LoVo (cell line): ENCODE measurements at regions not wholly inside any gene's neighbourhood (a gene's known extent, or its start where the extent isn't known, plus 50 kb on each side); places are given as distances from the start of the nearest gene placed in this dataset.
"Not testable (repeated sequence)": the region's sequence is repeated elsewhere in the genome, so short reads cannot be mapped to it uniquely, and the experiment has no call there.

Source experiments
- DNase-seq: peaks from one replicate; pipeline ENCODE4 v3.0.0-alpha.2; 2016; ENCODE audit warnings: low spot score

DNA sequence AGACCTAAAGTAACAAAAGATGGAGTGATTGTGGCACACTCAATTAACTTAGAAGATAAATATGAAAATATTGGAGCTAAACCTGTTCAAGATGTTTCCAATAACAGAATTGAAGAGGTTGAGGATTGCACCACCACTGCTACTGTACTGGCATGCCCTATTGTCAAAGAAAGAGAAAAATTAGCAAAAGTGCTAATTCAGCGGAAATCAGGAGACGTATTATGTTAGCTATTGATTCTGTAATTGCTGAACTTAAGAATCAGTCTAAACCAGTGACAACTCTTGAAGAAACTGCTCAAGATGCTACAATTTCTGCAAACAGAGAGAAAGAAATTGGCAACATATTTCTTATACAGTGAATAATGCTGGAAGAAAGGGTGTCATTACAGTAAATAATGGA, 754.4 kb downstream of the CDH18 start:
- DNase-seq = no peak

DNA sequence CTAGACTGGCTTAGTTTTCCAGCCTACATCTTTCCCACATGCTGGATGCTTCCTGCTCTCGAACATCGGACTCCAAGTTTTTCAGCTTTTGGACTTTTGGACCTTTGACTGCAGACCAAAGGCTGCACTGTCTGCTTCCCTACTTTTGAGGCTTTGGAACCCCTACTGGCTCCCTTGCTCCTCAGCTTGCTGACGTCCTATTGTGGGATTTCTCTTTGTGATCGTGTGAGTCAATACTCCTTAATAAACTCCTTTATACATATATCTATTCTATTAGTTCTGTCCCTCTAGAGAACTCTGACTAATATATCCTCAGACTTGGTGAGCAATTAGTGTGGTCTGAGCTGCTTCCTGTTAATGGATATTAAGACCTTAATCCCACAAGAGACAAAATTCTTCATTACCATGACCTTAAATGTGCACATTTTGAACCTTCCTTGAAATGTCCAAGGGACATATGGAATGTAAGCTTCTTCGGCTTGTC, 752.9 kb downstream of the CDH18 start:
- no peak for DNase-seq

DNA sequence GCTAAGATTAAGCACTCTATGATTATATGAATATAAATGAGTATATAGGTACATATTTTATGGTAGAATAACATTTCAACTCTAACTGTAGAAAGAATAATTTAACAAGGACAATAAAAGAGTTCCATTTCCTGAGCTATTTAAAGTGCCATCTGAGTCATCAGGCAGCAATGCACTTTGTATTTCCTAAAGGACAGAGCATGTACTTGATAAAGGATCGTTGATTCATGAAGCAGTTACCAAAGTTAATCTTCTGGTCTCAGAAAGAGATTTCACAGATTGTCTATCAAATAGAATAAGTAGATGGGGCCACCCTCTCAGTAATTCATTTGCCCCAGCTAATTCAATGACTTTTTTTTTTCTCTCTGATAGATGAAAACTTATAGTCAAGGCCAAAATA, 747.8 kb downstream of the CDH18 start:
- peak; percentile 76 for DNase-seq

DNA sequence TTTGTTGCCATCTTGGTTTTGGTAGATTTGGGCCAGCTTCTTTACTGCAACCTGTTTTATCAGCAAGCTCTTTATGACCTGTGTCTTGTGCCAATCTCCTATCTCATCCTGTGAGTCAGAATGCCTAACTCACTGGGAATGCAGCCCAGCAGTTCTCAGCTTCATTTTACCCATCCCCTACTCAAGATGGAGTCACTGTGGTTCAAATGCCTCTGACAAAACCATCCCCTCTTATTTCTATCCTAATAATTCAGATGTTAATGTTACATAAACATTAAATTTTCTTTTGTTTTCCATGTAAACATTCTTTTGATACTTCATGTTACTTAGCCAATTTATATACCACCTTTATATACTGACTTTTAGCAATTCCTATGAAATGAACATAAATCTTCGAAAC, 746.3 kb downstream of the CDH18 start:
- peak; percentile 62 for DNase-seq

DNA sequence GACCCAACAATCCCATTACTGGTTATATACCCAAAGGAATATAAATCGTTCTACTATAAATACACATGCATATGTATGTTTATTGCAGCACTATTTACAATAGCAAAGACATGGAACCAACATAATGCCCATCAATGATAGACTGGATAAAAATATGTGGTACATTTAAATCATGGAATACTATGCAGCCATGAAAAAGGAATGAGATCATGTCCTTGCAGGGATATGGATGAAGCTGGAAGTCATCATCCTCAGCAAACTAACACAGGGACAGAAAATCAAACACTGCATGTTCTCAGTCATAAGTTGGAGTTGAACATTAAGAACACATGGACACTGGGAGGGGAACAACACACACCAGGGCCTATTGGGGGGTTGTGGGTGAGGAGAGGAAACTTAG, 741.8 kb downstream of the CDH18 start:
- not testable (repeated sequence) for DNase-seq

DNA sequence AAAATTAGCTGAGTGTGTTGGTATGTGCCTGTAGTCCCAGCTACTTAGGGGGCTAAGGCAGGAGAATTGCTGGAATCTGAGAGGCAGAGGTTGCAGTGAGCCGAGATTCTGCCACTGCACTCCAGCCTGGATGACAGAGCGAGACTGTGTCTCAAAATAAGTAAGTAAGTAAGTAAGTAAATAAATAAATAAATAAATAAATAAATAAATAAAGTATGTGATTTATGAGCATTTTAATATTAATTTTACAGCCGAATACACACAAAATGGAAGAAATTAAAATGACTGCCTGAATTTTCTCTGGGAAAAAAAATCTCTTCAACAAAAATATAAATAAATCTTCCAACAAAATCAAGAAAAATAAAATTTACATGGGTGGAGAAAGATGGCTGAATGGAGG, 740.7 kb downstream of the CDH18 start:
- no peak for DNase-seq

DNA sequence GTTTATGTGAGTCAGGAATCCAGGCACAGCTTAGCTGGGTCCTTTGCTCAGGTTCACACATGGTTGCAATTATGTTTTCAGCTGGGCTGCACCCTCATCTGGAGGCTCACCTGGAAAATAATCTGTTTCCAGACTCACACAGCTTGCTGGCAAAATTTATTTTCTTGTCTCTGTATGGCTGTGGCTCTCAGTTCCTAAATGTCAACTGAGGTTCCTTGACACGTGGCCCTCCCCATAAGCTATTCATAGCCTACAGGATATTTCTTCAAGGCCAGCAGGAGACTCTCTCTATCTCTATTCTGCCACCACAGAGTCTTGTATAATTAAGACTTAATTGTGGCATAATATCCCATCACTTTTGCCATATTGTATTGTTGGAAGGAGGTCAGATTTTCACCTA, 732.0 kb downstream of the CDH18 start:
- DNase-seq = no peak

DNA sequence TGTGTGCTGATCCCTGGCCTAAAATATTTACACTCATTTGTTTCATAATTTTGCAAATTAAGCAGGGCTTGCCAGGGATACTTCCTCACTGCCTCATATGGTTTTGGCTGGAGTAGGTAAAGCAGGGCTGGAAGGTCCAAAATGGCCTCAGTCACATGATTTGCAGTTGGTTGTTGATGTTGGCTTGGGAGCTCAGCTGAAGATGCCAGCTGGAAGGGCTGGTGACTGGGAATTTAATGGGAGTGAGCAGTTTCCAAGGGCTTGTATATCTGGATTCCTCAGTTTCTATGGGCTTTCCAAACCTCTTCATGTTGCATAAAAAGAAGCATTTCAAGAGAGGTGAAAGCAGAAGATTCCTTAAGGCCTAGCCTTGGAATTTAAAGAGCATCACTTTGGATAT, 729.3 kb downstream of the CDH18 start:
- DNase-seq = no peak

DNA sequence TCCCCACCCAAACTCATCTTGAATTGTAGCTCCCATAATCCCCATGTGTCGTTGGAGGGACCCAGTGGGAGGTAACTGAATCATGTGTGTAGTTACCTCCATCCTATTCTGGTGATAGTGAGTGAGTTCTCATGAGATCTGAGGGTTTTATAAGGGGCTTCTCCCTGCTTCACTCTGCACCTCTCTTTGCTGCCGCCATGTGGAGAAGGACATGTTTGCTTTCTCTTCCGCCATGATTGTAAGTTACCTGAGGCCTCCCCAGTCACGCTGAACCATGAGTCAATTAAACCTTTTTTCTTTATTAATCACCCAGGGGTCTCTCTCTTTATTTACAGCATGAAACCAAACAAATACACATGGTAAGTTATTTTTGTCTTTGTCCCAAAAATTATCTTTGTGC, 726.1 kb downstream of the CDH18 start:
- DNase-seq = no peak

DNA sequence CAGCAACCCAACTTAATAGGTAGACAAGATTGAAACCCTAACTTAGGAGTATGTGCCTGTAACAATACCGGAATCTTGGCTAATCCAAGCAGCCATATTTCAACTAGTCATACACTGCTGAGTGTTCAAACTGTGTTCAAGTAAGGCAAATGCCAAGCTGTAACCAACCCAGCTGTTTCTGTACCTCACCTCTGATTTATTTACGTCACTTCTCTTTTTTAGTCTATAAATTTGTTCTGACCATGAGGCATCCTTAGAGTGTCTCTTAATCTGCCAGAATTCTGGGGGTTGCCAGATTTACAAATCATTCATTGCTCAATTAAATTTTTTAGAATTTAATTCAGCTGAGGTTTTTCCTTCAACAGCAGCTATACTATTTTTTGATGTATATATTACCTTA, 723.2 kb downstream of the CDH18 start:
- no peak for DNase-seq

DNA sequence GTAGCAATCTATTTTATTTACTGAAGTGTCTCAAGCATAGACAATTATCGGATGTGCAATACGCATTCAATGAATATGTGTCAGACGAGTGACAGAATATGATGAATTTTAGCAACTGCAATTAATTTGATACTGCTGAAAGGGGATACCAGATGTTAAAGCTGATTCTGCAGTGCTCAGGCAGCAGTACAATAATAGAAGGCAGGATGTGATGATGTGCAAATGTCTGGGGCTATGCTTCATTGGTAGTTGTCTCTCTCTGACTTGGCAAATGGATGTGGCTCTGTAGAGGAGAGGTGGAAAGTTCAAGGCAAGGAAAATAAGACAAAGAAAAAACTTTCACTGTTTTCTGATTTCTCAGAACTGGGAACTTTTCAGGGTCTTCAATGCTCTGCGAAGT, 721.2 kb downstream of the CDH18 start:
- DNase-seq = no peak

DNA sequence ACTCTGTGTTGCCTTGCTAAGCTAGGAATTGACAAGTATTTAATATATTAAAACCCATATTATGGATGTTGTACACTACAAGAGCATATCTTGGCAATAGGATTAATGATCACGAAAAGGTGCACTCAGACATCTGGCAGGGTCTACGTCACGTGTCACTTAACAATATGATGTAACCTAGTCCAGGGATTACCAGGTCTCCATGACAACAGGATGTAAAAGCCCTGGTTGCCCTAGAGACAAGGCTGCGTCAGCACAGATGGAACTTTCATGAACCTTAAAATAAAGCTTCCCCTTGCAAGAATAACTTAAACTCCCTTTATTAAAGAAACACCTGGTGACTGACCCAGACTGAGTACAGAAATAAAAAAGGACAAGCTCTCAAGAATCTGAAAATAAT, 717.8 kb downstream of the CDH18 start:
- DNase-seq = no peak

DNA sequence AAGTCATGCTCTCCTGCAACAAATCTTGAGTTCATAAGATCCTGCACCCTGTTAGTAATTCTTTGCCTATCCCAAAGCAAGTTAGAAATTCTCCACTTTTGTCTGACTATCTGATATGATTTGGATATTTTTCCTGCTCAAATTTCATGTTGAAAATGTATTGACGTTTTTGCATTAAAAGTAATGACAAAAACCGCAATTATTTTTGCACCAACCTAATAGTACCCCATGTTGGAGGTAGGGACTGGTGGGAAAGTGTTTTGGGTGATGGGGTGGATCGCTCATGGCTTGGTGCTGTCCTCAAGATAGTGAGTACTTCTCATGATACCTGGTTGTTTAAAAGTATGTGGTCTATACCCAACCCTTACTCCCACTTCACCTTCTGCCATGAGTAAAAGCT, 713.4 kb downstream of the CDH18 start:
- DNase-seq = no peak

DNA sequence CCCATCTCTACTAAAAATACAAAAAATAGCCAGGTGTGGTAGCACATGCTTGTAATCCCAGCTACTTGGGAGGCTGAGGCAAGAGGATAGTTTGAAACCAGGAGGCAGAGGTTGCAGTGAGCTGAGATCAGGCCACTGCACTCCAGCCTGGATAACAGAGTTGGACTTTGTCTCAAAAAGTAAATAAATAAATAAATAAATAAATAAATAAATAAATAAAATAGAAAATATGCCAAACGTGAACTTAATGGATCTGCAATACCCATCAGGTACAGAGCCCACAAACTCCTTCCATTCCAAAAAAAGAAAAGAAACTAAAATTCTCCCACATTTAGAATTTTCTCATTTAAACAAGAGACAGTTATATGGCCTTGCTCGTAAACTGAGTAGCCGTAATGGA, 702.7 kb downstream of the CDH18 start:
- DNase-seq = no peak

DNA sequence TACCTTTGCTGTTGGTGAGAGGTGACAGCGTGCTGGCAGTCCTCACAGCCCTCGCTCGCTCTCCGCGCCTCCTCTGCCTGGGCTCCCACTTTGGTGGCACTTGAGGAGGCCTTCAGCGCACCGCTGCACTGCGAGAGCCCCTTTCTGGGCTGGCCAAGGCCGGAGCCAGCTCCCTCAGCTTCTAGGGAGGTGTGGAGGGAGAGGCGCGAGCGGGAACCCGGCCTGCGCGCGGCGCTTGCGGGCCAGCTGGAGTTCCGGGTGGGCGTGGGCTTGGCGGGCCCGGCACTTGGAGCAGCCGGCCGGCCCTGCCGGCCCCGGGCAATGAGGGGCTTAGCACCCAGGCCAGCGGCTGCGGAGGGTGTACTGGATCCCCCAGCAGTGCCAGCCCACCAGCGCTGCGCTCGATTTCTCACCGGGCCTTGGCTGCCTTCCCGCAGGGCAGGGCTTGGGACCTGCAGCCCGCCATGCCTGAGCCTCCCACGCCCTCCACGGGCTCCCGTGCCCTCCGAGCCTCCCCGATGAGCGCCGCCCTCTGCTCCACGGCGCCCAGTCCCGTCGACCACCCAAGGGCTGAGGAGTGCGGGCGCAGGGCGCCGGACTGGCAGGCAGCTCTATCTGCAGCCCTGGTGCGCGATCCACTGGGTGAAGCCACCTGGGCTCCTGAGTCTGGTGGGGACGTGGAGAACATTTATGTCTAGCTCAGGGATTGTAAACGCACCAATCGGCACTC, 700.3 kb downstream of the CDH18 start:
- DNase-seq = not testable (repeated sequence)

DNA sequence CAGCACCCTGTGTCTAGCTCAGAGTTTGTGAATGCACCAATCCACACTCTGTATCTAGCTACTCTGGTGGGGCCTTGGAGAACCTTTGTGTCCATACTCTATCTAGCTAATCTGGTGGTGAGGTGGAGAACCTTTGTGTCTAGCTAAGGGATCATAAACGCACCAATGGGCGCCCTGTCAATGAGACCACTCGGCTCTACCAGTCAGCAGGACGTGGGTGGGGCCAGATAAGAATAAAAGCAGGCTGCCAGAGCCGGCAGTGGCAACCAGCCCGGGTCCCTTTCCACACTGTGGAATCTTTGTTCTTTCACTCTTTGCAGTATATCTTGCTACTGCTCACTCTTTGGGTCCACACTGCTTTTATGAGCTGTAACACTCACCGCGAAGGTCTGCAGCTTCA, 699.7 kb downstream of the CDH18 start:
- DNase-seq = not testable (repeated sequence)

DNA sequence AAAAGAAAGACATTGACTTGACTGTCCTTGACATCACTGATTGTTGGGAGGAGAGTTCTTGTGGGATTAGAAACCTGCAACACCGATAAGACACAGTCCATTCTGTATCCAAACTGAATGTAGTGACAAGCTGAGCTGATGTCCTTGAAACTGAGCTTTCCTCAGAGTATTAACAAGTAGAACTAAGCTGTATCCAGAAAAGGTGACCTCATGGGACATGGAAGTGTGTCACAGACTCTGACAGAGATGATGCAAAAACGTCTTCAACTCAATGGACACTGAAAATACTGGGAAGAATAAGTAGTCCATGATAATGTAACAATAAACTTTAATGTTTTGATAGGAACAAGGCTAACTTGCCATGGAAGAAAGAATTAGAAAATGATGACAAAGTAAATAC, 690.1 kb downstream of the CDH18 start:
- no peak for DNase-seq

DNA sequence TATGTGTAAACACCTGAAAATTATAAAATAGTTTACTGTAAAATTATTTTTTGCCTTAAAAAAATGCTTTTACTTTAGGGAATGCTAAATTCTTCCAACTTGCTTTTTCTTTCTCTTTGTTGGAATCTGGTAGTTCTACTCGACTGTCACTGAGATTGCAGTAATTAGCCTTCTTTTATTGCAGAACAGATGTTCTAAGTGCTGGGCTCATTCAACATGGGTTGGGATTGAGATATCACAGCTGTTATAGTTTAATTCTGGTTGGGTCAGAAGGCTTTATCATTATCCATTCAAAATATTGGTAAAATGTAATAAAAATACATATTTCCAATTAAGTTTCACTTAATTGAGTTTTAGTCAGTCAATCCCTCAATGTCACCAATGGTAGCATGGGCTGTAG, 686.7 kb downstream of the CDH18 start:
- DNase-seq = no peak

DNA sequence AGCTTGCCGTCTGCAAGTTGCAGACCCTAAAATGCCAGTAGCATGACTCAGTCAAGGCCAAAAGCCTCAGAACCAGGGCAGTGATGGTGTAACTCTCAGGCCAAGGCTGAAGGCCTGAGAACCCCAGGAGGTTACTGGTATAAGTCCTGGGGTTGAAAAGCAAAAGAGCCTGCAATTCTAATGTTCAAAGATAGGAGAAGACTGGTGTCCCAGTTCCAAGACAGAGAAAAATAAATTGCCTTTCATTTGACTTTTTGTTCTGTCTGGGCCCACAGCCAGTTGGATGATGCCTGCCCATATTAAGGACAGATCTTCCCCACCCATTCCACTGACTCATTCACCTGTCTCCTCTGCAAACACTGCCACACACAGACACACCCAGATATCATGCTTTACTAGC, 673.2 kb downstream of the CDH18 start:
- peak; percentile 82 for DNase-seq

DNA sequence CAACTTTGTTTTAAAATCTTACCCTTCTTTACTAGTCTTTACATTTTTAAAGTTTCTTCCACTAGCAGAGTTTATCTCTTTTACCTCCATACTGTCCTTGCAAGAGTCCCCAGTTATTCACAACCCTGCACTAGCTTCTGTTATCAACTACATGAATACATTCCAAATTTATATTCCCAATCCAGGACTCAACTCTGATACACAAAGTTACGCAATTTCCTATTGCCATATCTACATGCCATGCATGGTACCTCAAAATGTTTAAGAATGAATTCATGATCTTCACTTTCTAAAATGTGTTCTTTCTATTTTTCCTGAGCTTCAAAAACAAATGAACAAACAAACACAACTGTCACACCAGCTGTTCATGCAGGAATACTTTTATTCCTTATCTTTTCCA, 668.7 kb downstream of the CDH18 start:
- no peak for DNase-seq

DNA sequence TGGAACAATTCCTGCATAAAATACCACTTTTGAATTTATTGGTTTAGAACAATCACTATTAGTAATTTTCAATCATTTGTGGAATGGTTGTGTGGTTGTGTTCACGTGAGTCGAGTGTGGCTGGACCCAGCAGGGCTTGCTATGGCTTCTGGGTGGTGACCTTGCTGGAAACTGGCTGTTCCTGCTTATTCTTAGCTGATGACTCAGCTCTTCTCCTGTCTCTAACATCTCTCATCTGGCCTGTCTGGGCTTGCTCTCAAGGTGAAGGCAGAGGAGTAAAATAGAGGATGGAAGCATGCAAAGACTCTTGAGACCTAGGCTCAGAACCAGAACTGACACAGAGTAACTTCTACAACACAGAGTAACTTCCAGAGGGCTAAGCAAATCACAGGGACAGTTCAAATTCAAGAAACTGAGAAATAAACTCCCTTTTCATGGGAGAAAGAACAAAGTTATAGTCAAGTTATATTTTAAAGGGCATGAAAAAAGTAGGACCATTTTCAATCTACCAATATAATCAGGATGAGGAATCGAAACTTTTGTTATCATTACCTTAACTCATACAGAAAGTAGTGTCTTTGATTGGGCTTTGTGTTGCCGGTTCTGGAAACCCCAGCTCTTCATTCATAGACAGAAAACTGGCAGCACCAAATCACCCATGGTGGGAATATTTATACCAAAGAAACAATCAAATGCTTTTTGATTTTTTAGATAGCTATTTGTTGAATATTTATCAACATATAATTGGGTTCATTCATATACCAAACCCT, 665.1 kb downstream of the CDH18 start:
- DNase-seq = peak; percentile 51

DNA sequence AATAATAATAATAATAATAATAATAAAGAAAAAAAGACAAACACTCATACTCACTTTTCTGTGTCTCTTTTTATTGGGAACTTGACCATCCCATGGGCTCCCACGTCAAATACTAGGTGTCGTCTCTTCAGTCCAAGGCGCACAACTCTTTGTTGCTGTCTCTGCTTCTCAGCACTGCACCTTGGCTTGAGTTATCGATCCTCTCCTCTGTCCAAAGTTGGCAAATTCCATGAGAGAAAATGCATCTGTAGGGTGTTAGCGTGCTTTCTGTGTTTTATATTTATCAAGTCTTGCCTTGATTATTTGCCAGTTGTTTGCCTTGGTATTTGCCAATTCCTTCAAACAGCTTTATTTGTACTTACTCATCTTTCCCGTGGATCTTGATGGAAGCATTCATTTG, 653.7 kb downstream of the CDH18 start:
- no peak for DNase-seq

DNA sequence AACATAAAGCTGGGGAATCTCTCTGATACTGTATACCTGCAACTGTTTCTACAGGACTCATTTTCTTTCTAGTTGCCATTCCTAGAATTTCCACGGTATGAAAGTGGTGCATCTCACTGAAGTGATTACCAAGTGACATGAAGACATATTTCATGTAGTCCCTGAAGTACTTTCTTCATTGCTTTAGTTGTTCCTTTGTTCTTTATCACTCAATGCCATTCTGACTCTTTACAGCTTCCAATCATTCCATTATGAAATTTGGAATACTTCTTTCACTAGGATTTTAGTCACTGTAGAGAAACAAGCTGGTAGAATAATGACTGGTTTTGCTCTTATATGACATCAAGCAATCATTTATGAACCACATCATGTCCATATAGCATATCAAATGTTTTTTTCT, 645.1 kb downstream of the CDH18 start:
- no peak for DNase-seq

DNA sequence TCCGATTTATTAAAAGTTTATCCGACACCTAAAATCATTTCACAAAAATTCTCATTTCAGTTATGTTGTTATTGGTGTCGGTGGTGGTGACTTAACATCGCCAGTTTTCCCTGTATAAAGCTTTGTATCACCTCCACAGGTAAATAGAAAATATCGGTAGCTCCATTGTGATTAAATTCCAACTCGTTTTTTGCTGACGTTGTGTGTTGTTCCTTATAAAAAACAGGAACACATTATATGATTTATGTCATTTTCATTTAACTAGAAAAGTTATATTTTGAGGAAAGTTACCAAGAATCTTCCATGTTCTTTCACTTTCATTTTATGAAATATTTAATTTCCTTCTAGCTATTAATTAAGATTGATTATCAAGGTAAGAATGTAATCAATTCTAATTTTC, 635.9 kb downstream of the CDH18 start:
- no peak for DNase-seq
